H1 (cell line): ENCODE measurements at regions not wholly inside any gene's neighbourhood (a gene's known extent, or its start where the extent isn't known, plus 50 kb on each side); places are given as distances from the start of the nearest gene placed in this dataset.

Experiments
- CBX8 ChIP-seq: fragments of 300-800, 300-1000 bp; sonication (generic); IDR thresholded peaks from 2 replicates; pipeline ENCODE4 v1.7.1; 2016; ENCODE audit warnings: low read depth, low read length, borderline replicate concordance
- CTCF ChIP-seq, 3 experiments: IDR thresholded peaks; 1 replicate in 2 of 3; 2 replicates in 1 of 3; pipeline versions ENCODE4 v1.5.1 to v1.6.1; 2011; ENCODE audit warnings: low read length in 3 of 3, mild to moderate bottlenecking in 3 of 3, inconsistent platforms in 2 of 3, low read depth in 1 of 3, moderate library complexity in 1 of 3; ENCODE audit not compliant: insufficient read depth in 1 of 3; ENCODE audit errors: control extremely low read depth in 1 of 3
- KDM5A ChIP-seq: fragments of 200-600 bp; IDR thresholded peaks from 2 replicates; pipeline ENCODE4 v1.7.1; 2012; ENCODE audit warnings: mild to moderate bottlenecking, low read length, inconsistent platforms, mixed read lengths
- RXRA ChIP-seq: IDR thresholded peaks from 2 replicates; pipeline ENCODE4 v1.6.1; 2011; ENCODE audit warnings: low read depth, mild to moderate bottlenecking, low read length, moderate library complexity; ENCODE audit not compliant: insufficient read depth
- TAF1 ChIP-seq: IDR thresholded peaks from 2 replicates; pipeline ENCODE4 v1.6.1; 2011; ENCODE audit warnings: mild to moderate bottlenecking, low read depth, low read length
- TBP ChIP-seq: IDR thresholded peaks from 2 replicates; pipeline ENCODE4 v1.6.1; 2011; ENCODE audit warnings: low read depth, low read length, improper control_type of control experiment
- TCF12 ChIP-seq: IDR thresholded peaks from 2 replicates; pipeline ENCODE4 v1.6.1; 2011; ENCODE audit warnings: low read depth, mild to moderate bottlenecking, low read length
- TEAD4 ChIP-seq: IDR thresholded peaks from 2 replicates; pipeline ENCODE4 v1.6.1; 2012; ENCODE audit warnings: low read depth, low read length, inconsistent platforms, mixed read lengths
- TF ChIP-seq, protein P1 (sequence below): fragments of 300-600 bp; sonication (generic); IDR thresholded peaks from 2 replicates; pipeline ENCODE4 v1.7.1; 2012; ENCODE audit warnings: low read length, moderate library complexity, mild to moderate bottlenecking, inconsistent platforms; ENCODE audit not compliant: insufficient replicate concordance

GRCh38 chr9:3751125-3751758 is 225.4 kb upstream of the RFX3 start (continued):
- TF ChIP-seq, protein P1, sequence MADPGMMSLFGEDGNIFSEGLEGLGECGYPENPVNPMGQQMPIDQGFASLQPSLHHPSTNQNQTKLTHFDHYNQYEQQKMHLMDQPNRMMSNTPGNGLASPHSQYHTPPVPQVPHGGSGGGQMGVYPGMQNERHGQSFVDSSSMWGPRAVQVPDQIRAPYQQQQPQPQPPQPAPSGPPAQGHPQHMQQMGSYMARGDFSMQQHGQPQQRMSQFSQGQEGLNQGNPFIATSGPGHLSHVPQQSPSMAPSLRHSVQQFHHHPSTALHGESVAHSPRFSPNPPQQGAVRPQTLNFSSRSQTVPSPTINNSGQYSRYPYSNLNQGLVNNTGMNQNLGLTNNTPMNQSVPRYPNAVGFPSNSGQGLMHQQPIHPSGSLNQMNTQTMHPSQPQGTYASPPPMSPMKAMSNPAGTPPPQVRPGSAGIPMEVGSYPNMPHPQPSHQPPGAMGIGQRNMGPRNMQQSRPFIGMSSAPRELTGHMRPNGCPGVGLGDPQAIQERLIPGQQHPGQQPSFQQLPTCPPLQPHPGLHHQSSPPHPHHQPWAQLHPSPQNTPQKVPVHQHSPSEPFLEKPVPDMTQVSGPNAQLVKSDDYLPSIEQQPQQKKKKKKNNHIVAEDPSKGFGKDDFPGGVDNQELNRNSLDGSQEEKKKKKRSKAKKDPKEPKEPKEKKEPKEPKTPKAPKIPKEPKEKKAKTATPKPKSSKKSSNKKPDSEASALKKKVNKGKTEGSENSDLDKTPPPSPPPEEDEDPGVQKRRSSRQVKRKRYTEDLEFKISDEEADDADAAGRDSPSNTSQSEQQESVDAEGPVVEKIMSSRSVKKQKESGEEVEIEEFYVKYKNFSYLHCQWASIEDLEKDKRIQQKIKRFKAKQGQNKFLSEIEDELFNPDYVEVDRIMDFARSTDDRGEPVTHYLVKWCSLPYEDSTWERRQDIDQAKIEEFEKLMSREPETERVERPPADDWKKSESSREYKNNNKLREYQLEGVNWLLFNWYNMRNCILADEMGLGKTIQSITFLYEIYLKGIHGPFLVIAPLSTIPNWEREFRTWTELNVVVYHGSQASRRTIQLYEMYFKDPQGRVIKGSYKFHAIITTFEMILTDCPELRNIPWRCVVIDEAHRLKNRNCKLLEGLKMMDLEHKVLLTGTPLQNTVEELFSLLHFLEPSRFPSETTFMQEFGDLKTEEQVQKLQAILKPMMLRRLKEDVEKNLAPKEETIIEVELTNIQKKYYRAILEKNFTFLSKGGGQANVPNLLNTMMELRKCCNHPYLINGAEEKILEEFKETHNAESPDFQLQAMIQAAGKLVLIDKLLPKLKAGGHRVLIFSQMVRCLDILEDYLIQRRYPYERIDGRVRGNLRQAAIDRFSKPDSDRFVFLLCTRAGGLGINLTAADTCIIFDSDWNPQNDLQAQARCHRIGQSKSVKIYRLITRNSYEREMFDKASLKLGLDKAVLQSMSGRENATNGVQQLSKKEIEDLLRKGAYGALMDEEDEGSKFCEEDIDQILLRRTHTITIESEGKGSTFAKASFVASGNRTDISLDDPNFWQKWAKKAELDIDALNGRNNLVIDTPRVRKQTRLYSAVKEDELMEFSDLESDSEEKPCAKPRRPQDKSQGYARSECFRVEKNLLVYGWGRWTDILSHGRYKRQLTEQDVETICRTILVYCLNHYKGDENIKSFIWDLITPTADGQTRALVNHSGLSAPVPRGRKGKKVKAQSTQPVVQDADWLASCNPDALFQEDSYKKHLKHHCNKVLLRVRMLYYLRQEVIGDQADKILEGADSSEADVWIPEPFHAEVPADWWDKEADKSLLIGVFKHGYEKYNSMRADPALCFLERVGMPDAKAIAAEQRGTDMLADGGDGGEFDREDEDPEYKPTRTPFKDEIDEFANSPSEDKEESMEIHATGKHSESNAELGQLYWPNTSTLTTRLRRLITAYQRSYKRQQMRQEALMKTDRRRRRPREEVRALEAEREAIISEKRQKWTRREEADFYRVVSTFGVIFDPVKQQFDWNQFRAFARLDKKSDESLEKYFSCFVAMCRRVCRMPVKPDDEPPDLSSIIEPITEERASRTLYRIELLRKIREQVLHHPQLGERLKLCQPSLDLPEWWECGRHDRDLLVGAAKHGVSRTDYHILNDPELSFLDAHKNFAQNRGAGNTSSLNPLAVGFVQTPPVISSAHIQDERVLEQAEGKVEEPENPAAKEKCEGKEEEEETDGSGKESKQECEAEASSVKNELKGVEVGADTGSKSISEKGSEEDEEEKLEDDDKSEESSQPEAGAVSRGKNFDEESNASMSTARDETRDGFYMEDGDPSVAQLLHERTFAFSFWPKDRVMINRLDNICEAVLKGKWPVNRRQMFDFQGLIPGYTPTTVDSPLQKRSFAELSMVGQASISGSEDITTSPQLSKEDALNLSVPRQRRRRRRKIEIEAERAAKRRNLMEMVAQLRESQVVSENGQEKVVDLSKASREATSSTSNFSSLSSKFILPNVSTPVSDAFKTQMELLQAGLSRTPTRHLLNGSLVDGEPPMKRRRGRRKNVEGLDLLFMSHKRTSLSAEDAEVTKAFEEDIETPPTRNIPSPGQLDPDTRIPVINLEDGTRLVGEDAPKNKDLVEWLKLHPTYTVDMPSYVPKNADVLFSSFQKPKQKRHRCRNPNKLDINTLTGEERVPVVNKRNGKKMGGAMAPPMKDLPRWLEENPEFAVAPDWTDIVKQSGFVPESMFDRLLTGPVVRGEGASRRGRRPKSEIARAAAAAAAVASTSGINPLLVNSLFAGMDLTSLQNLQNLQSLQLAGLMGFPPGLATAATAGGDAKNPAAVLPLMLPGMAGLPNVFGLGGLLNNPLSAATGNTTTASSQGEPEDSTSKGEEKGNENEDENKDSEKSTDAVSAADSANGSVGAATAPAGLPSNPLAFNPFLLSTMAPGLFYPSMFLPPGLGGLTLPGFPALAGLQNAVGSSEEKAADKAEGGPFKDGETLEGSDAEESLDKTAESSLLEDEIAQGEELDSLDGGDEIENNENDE = no peak
- TF ChIP-seq TCF12 (no peak), TAF1 (no peak), CBX8 (no peak), CTCF (IDR thresholded peaks at IDR 0.05; ENCODE audit: control extremely low read depth in 1 of 3, insufficient read depth in 1 of 3, low read depth in 1 of 3, low read length in 3 of 3) (no peak), TBP (no peak), RXRA (no peak), KDM5A (no peak), TEAD4 (no peak)
